Fibroblast of pulmonary artery (primary cell): ENCODE measurements at regions not wholly inside any gene's neighbourhood (a gene's known extent, or its start where the extent isn't known, plus 50 kb on each side); places are given as distances from the start of the nearest gene placed in this dataset.
"Not testable (repeated sequence)": the region's sequence is repeated elsewhere in the genome, so short reads cannot be mapped to it uniquely, and the experiment has no call there.

Source experiments
- DNase-seq: peaks from one replicate; pipeline ENCODE4 v3.0.0-alpha.2; 2010; ENCODE audit warnings: low read depth
- H3K4me3 ChIP-seq: replicated peaks from 2 replicates; pipeline ENCODE4 v1.5.1; 2011; ENCODE audit warnings: low read depth, mild to moderate bottlenecking, control low read depth, low read length, moderate library complexity
- CTCF ChIP-seq: IDR thresholded peaks from 2 replicates; pipeline ENCODE4 v1.5.1; 2011; ENCODE audit warnings: mild to moderate bottlenecking, control low read depth, low read length, inconsistent platforms; ENCODE audit errors: missing control alignments

GRCh38 chr6:86686496-86686895 is 250.8 kb upstream of the HTR1E start:
- DNase-seq = no peak
- TF ChIP-seq CTCF = no peak

DNA sequence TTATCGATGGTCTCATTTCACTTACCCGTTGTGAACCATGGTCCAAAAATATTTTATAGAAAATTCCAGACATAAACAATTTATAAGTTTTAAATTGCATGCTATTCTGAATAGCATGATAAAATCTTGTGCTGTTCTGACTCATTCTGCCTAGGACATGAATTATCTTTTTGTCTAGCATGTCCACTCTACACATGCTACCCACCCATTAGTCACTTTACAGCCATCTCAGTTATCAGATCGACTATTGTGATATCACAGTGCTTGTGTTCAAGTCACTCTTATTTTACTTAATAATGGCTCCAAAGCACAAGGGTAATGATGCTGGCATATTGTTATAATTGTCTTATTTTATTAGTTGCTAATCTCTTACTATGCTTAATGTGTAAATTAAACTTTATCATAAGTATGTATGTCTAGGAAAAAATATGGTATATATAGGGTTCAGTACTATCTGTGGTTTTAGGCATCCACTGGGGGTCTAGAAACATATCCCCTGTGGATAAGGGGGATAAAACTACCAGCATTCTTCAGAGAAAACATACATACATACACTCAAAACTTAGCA is 252.0 kb upstream of the HTR1E start:
- no peak overlapping the region for H3K4me3 ChIP-seq
- no peak for TF ChIP-seq CTCF
- DNase-seq = no peak

More at GRCh38 chr6:86686496-86686895, 250.8 kb upstream of the HTR1E start:
- no peak overlapping the region for H3K4me3 ChIP-seq

GRCh38 chr6:86683132-86683908 is 254.0 kb upstream of the HTR1E start:
- no peak for TF ChIP-seq CTCF
- DNase-seq = no peak
- H3K4me3 ChIP-seq = no peak overlapping the region

- TF ChIP-seq CTCF = no peak
- no peak for DNase-seq
- no peak overlapping the region for H3K4me3 ChIP-seq
These were observed 255.0 kb upstream of the HTR1E start for GRCh38 chr6:86682297-86682696.

GRCh38 chr6:86681140-86681539 is 256.2 kb upstream of the HTR1E start:
- H3K4me3 ChIP-seq, DNase-seq: not testable (repeated sequence)

DNA sequence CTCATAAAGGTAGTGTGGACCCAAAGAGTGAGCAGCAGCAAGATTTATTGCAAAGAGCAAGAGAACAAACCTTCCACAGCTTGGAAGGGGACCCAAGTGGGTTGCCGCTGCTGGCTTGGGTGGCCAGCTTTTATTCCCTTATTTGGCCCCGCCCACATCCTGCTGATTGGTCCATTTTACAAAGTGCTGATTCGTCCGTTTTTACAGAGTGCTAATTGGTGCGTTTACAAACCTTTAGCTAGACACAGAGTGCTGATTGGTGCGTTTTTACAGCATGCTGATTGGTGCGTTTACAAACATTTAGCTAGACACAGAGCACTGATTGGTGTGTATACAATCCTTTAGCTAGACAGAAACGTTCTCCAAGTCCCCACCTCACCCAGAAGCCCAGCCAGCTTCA is 265.2 kb upstream of the HTR1E start:
- DNase-seq, H3K4me3 ChIP-seq: not testable (repeated sequence)

DNA sequence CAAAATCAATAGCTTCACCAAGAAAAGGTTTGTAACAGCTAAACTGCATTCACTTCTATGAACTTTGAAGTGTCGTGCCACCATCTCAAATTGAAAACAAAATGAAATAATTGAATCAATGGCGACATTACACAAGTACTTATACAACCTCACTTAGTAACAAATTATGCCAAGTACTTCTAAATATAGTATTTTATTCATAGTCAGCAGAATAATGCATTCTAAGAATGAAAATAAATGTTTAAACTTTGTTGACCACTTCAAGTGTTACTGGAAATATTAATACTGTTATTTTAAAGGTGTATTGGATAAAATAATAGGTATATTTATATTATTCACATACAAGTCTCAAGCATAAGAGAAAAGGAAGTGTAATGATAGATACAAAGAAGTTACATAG is 280.1 kb upstream of the HTR1E start:
- DNase-seq = no peak
- TF ChIP-seq CTCF = no peak
- no peak overlapping the region for H3K4me3 ChIP-seq

DNA sequence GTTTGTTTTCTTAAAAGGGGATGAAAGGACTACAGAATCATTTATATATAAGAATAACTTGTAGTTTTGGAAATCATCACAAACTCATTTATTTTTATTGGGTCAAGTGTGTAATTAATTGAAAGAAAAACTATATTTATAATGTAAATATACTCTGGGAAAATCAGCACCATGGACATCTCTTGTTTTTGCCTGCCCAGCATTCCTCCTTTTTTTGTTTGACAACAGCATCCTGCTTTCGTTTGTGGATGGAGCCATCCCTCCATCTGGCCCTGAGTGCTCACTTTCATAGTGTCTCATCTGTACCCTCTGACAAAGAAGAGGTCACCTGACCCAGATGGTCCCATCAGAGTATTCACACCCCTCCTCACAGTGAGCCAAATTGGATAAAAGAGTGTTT is 308.2 kb upstream of the HTR1E start:
- no peak for DNase-seq
- H3K4me3 ChIP-seq = no peak overlapping the region
- TF ChIP-seq CTCF = no peak
